Islet of Langerhans (tissue), 1 donor: ENCODE measurements at regions not wholly inside any gene's neighbourhood (a gene's known extent, or its start where the extent isn't known, plus 50 kb on each side); places are given as distances from the start of the nearest gene placed in this dataset.
"Not testable (repeated sequence)": the region's sequence is repeated elsewhere in the genome, so short reads cannot be mapped to it uniquely, and the experiment has no call there.

ENCODE experiments used
- FAIRE-seq: peaks from one replicate; lab custom pipeline; 2011; peaks lifted over from hg19 to GRCh38; lab: Jason Lieb, UNC

- FAIRE-seq = not testable (repeated sequence)
These were observed 116.9 kb upstream of the AFDN start for GRCh38 chr6:167709776-167710336.

GRCh38 chr6:167710363-167710920, 116.3 kb upstream of the AFDN start:
- no peak for FAIRE-seq

- FAIRE-seq = no peak
These were observed 115.5 kb upstream of the AFDN start for GRCh38 chr6:167711211-167711610.

- FAIRE-seq = no peak
These were observed 114.7 kb upstream of the AFDN start for GRCh38 chr6:167711768-167712730.

GRCh38 chr6:167712731-167713475, 113.8 kb upstream of the AFDN start:
- FAIRE-seq = no peak

- FAIRE-seq = no peak
These were observed 112.6 kb upstream of the AFDN start for GRCh38 chr6:167714152-167714551.

GRCh38 chr6:167717455-167717854, 109.3 kb upstream of the AFDN start:
- FAIRE-seq = no peak

GRCh38 chr6:167717867-167718266, 108.8 kb upstream of the AFDN start:
- no peak for FAIRE-seq

- FAIRE-seq = no peak
These were observed 106.8 kb upstream of the AFDN start for GRCh38 chr6:167719920-167720319.

- no peak for FAIRE-seq
These were observed 106.0 kb upstream of the AFDN start for GRCh38 chr6:167720456-167721285.

GRCh38 chr6:167721291-167721690, 105.4 kb upstream of the AFDN start:
- FAIRE-seq = no peak

GRCh38 chr6:167722634-167723309, 103.9 kb upstream of the AFDN start:
- no peak for FAIRE-seq

- FAIRE-seq = no peak
These were observed 100.6 kb upstream of the AFDN start for GRCh38 chr6:167726043-167726621.

GRCh38 chr6:167730441-167730840, 96.3 kb upstream of the AFDN start:
- no peak for FAIRE-seq

- no peak for FAIRE-seq
These were observed 95.5 kb upstream of the AFDN start for GRCh38 chr6:167731216-167731615.

- FAIRE-seq = no peak
These were observed 94.8 kb upstream of the AFDN start for GRCh38 chr6:167731731-167732422.

- no peak for FAIRE-seq
These were observed 92.7 kb upstream of the AFDN start for GRCh38 chr6:167733740-167734661.

GRCh38 chr6:167734662-167735083, 92.0 kb upstream of the AFDN start:
- FAIRE-seq = no peak
